GM21381 (cell line): ENCODE measurements at regions not wholly inside any gene's neighbourhood (a gene's known extent, or its start where the extent isn't known, plus 50 kb on each side); places are given as distances from the start of the nearest gene placed in this dataset.
"Not testable (repeated sequence)": the region's sequence is repeated elsewhere in the genome, so short reads cannot be mapped to it uniquely, and the experiment has no call there.

ENCODE experiments used
- ATAC-seq: cut with Tn5 transposase; IDR thresholded peaks from one replicate; pipeline ENCODE4 v1.9.1; 2021; ENCODE audit warnings: mild to moderate bottlenecking, moderate library complexity; ENCODE audit not compliant: unreplicated experiment

GRCh38 chr11:116324077-116324476, 448.7 kb downstream of the BUD13 start:
- not testable (repeated sequence) for ATAC-seq

GRCh38 chr11:116317212-116317611, 455.6 kb downstream of the BUD13 start:
- no peak for ATAC-seq

- ATAC-seq = no peak
Measured at GRCh38 chr11:116314006-116314405, 458.8 kb downstream of the BUD13 start.

- ATAC-seq = no peak
Measured at GRCh38 chr11:116312570-116313391, 460.0 kb downstream of the BUD13 start.

GRCh38 chr11:116311206-116311605, 461.6 kb downstream of the BUD13 start:
- ATAC-seq = no peak

- ATAC-seq = no peak
Measured at GRCh38 chr11:116310698-116311097, 462.1 kb downstream of the BUD13 start.

- no peak for ATAC-seq
Measured at GRCh38 chr11:116310226-116310625, 462.6 kb downstream of the BUD13 start.

GRCh38 chr11:116309446-116309845, 463.3 kb downstream of the BUD13 start:
- ATAC-seq = no peak

- no peak for ATAC-seq
Measured at GRCh38 chr11:116302756-116303155, 470.0 kb downstream of the BUD13 start.

GRCh38 chr11:116301141-116301540, 471.6 kb downstream of the BUD13 start:
- ATAC-seq = no peak

- no peak for ATAC-seq
Measured at GRCh38 chr11:116300232-116300631, 472.6 kb downstream of the BUD13 start.

- no peak for ATAC-seq
Measured at GRCh38 chr11:116294630-116295029, 478.2 kb downstream of the BUD13 start.

GRCh38 chr11:116287866-116288265, 484.9 kb downstream of the BUD13 start:
- ATAC-seq = no peak

GRCh38 chr11:116285026-116285425, 487.8 kb downstream of the BUD13 start:
- no peak for ATAC-seq

GRCh38 chr11:116283300-116283699, 489.5 kb downstream of the BUD13 start:
- no peak for ATAC-seq

- no peak for ATAC-seq
Measured at GRCh38 chr11:116282481-116282880, 490.3 kb downstream of the BUD13 start.

- no peak for ATAC-seq
Measured at GRCh38 chr11:116281173-116282160, 491.3 kb downstream of the BUD13 start.

- ATAC-seq = no peak
Measured at GRCh38 chr11:116279511-116279910, 493.3 kb downstream of the BUD13 start.

GRCh38 chr11:116278076-116278475, 494.7 kb downstream of the BUD13 start:
- no peak for ATAC-seq

- ATAC-seq = peak; percentile 83
Measured at GRCh38 chr11:116276051-116277044, 496.4 kb downstream of the BUD13 start.
